Adipocyte (in vitro differentiated cells): ENCODE measurements at regions not wholly inside any gene's neighbourhood (a gene's known extent, or its start where the extent isn't known, plus 50 kb on each side); places are given as distances from the start of the nearest gene placed in this dataset.
"Not testable (repeated sequence)": the region's sequence is repeated elsewhere in the genome, so short reads cannot be mapped to it uniquely, and the experiment has no call there.

Source experiments
- DNase-seq: peaks from one replicate; pipeline ENCODE4 v3.0.0-alpha.2; 2015; ENCODE audit warnings: low read depth
- H3K27me3 ChIP-seq: replicated peaks from 2 replicates; pipeline ENCODE4 v1.7.0; 2013; ENCODE audit warnings: mild to moderate bottlenecking, low read length, moderate library complexity; ENCODE audit not compliant: control insufficient read depth, insufficient read depth
- H3K36me3 ChIP-seq: 2 replicates; pipeline ENCODE4 v1.7.0; 2013; ENCODE audit warnings: low read length, mild to moderate bottlenecking, moderate library complexity; ENCODE audit not compliant: control insufficient read depth, insufficient read depth, severe bottlenecking
- H3K4me1 ChIP-seq: 2 replicates; pipeline ENCODE4 v1.7.0; 2013; ENCODE audit warnings: mild to moderate bottlenecking, low read length, moderate library complexity; ENCODE audit not compliant: control insufficient read depth, insufficient read depth
- H3K4me3 ChIP-seq: 2 replicates; pipeline ENCODE4 v1.7.0; 2013; ENCODE audit warnings: mild to moderate bottlenecking, low read length, moderate library complexity
- H3K9ac ChIP-seq: 2 replicates; pipeline ENCODE4 v1.7.0; 2013; ENCODE audit warnings: mild to moderate bottlenecking, low read length, moderate library complexity
- H3K9me3 ChIP-seq: 2 replicates; pipeline ENCODE4 v1.7.0; 2013; ENCODE audit warnings: mild to moderate bottlenecking, low read length, moderate library complexity; ENCODE audit not compliant: control insufficient read depth

DNA sequence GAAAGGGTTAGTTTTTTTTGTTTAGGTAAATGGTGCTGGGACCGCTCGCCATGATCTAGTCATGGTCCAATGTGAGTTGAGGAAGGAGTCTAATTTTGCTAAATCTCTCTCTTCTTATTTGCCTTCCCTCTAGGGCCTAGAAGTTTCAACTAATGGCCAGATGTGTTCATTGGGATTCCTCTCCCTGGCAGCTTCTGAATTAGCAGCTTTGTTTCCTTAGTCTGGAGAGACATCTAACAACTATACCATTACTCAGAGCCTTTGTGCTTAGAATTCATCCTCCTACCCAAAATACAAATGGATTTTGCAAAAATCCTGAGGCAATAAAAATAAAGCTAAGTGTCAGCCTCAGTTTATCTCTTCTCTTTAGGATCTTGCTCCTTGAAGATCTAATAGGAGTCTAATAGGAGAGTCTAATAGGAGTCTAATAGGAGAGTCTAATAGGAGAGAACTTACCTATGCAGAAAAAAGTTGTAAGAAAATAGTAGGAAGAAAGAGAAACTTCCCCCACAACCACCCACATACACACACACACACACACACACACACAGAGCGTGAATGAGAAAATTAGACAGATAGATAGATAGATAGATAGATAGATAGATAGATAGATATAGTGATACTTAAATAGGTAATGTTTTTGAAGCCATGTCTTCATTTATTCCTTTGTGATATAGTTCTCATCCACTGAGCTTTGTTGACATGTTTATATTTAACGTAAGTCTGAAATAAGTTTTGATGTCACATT, 980.5 kb upstream of the CNTN5 start:
- H3K9me3 ChIP-seq = no peaks in the 10 kb centered on the region
- H3K36me3 ChIP-seq = no peaks in the 10 kb centered on the region
- no peak for DNase-seq
- no peak overlapping the region for H3K4me3 ChIP-seq
- no peaks in the 10 kb centered on the region for H3K27me3 ChIP-seq
- no peaks in the 10 kb centered on the region for H3K4me1 ChIP-seq
- H3K9ac ChIP-seq = no peak overlapping the region

- H3K27me3 ChIP-seq = no peaks in the 10 kb centered on the region
- H3K36me3 ChIP-seq = no peaks in the 10 kb centered on the region
- no peaks in the 10 kb centered on the region for H3K9me3 ChIP-seq
- DNase-seq = no peak
- H3K4me3 ChIP-seq = no peak overlapping the region
- no peaks in the 10 kb centered on the region for H3K4me1 ChIP-seq
- no peak overlapping the region for H3K9ac ChIP-seq
Observed at GRCh38 chr11:98047647-98048046, 973.1 kb upstream of the CNTN5 start.

DNA sequence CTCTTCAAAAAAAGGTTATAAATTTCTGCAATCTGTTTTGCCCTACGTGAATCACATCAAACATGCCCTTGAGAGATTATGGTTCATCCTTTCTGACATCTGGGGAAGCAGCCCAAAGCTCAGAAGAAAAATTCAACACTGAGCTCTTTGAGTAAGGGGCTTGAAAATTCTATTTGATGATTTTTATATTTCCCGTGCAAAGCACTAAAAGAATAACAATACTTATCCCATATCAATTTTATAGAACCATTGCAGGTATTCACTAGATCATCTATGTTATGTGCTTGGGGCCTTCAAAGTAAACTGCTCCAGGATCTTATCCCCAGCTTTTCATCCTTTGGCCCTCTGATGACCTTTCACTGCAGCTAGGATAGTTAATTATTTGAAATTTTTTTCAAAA, 966.9 kb upstream of the CNTN5 start:
- Histone ChIP-seq H3K4me3 (no peak overlapping the region), H3K27me3 (no peaks in the 10 kb centered on the region), H3K9me3 (no peaks in the 10 kb centered on the region), H3K4me1 (no peaks in the 10 kb centered on the region), H3K36me3 (no peaks in the 10 kb centered on the region), H3K9ac (no peak overlapping the region)
- DNase-seq = no peak

GRCh38 chr11:98056945-98057344, 963.8 kb upstream of the CNTN5 start:
- DNase-seq = no peak
- Histone ChIP-seq H3K4me3 (no peak overlapping the region), H3K9ac (no peak overlapping the region), H3K27me3 (no peaks in the 10 kb centered on the region), H3K9me3 (no peaks in the 10 kb centered on the region), H3K4me1 (no peaks in the 10 kb centered on the region), H3K36me3 (no peaks in the 10 kb centered on the region)

DNA sequence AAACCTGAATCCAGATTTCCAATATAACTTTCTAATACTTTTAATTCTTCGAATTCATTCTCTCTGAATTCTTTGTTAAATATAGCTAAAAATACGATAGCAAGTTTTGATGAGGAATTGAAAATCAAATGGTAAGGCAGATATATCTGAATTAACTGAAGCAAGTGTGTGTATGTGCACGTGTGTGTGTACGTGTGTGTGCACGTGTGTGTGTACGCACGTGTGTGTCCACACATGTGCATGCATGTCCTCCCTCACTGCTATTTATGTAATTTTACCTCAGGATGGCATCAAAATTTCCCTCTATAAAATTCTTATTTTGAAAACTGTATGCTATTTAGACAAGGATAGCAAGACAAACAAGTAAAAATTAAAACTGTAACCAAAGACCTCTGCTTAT, 961.3 kb upstream of the CNTN5 start:
- Histone ChIP-seq H3K9ac (no peak overlapping the region), H3K27me3 (no peaks in the 10 kb centered on the region), H3K4me3 (no peak overlapping the region), H3K36me3 (no peaks in the 10 kb centered on the region), H3K9me3 (no peaks in the 10 kb centered on the region), H3K4me1 (no peaks in the 10 kb centered on the region)
- no peak for DNase-seq

GRCh38 chr11:98060759-98061158, 960.0 kb upstream of the CNTN5 start:
- no peaks in the 10 kb centered on the region for H3K4me1 ChIP-seq
- no peaks in the 10 kb centered on the region for H3K9me3 ChIP-seq
- no peak for DNase-seq
- no peaks in the 10 kb centered on the region for H3K27me3 ChIP-seq
- no peaks in the 10 kb centered on the region for H3K36me3 ChIP-seq
- no peak overlapping the region for H3K4me3 ChIP-seq
- H3K9ac ChIP-seq = no peak overlapping the region

- no peak overlapping the region for H3K9ac ChIP-seq
- no peak for DNase-seq
- no peaks in the 10 kb centered on the region for H3K9me3 ChIP-seq
- H3K4me3 ChIP-seq = no peak overlapping the region
- H3K27me3 ChIP-seq = no peaks in the 10 kb centered on the region
- H3K36me3 ChIP-seq = no peaks in the 10 kb centered on the region
- H3K4me1 ChIP-seq = no peaks in the 10 kb centered on the region
Observed at GRCh38 chr11:98061858-98062257, 958.9 kb upstream of the CNTN5 start.

DNA sequence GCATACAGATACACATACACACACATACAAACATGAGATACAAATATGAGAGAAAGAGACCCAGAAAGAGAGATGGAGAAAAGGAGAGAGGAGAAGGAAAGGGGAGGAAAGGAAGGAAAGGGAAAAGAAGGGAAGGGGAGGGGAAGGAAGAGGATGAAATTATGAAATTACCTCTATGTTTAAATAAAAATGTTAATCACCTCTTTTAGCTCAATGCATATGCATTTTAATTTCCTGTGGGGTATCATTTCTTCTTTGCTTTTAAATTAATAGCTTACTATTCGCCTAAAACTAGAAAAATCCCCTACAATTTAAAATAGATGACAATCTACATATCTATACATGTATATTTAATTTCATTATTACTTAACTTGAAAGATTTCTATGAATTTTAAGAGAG, 958.0 kb upstream of the CNTN5 start:
- H3K36me3 ChIP-seq = no peaks in the 10 kb centered on the region
- no peak for DNase-seq
- H3K9ac ChIP-seq = no peak overlapping the region
- H3K27me3 ChIP-seq = no peaks in the 10 kb centered on the region
- H3K9me3 ChIP-seq = no peaks in the 10 kb centered on the region
- no peaks in the 10 kb centered on the region for H3K4me1 ChIP-seq
- no peak overlapping the region for H3K4me3 ChIP-seq

- Histone ChIP-seq H3K9ac (no peak overlapping the region), H3K27me3 (no peaks in the 10 kb centered on the region), H3K9me3 (no peaks in the 10 kb centered on the region), H3K4me1 (no peaks in the 10 kb centered on the region), H3K36me3 (no peaks in the 10 kb centered on the region), H3K4me3 (no peak overlapping the region)
- no peak for DNase-seq
Observed at GRCh38 chr11:98068251-98068650, 952.5 kb upstream of the CNTN5 start.

GRCh38 chr11:98069147-98069546, 951.6 kb upstream of the CNTN5 start:
- not testable (repeated sequence) for H3K4me3 ChIP-seq, H3K27me3 ChIP-seq, H3K9ac ChIP-seq, H3K36me3 ChIP-seq, H3K9me3 ChIP-seq, DNase-seq, H3K4me1 ChIP-seq

DNA sequence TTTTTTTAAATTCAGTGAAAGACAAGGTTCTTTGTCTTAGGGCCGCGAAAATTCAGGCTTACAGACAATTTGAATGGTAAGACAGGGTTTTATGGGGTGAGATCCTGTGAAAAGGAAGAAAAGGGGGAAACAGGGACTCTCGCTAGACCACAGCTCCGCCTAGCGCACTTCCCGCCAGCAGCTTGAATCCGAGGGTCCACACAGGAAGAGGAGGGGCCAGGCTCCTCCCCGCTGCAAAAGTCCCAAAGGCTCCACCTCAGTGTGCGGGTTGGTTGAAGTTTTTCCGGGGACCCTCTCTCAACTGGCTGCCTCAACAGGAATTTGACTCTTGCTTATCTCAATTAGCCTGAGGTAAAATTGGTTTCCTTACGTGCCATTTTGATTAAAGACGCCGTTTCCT, 950.9 kb upstream of the CNTN5 start:
- H3K4me1 ChIP-seq = no peaks in the 10 kb centered on the region
- no peaks in the 10 kb centered on the region for H3K27me3 ChIP-seq
- peaks cover 3% of the 10 kb centered on the region for H3K9me3 ChIP-seq
- no peak overlapping the region for H3K9ac ChIP-seq
- H3K36me3 ChIP-seq = no peaks in the 10 kb centered on the region
- H3K4me3 ChIP-seq = no peak overlapping the region
- no peak for DNase-seq

- Histone ChIP-seq H3K9ac (no peak overlapping the region), H3K4me1 (no peaks in the 10 kb centered on the region), H3K4me3 (no peak overlapping the region), H3K27me3 (no peaks in the 10 kb centered on the region), H3K36me3 (no peaks in the 10 kb centered on the region), H3K9me3 (peaks cover 4% of the 10 kb centered on the region)
- DNase-seq = no peak
Observed at GRCh38 chr11:98090861-98091505, 929.8 kb upstream of the CNTN5 start.
